ENCODE measurements at regions not wholly inside any gene's neighbourhood (a gene's known extent, or its start where the extent isn't known, plus 50 kb on each side); places are given as distances from the start of the nearest gene placed in this dataset.
"Not testable (repeated sequence)": the region's sequence is repeated elsewhere in the genome, so short reads cannot be mapped to it uniquely, and the experiment has no call there.

GRCh38 chr2:224113930-224114329 is 74.8 kb upstream of the SERPINE2 start:
- H3K4me3 Mint-ChIP-seq; H3K9me3 Mint-ChIP-seq; H3K36me3 Mint-ChIP-seq (ENCODE audit: low read depth); H3K4me1 Mint-ChIP-seq; POLR2A ChIA-PET; DNase-seq; H3K27ac Mint-ChIP-seq; CTCF ChIA-PET: not testable (repeated sequence)
- H3K27me3 Mint-ChIP-seq = peaks cover 25% of the 10 kb centered on the region

GRCh38 chr2:224111576-224111975 is 72.5 kb upstream of the SERPINE2 start:
- no peaks in the 10 kb centered on the region for H3K36me3 Mint-ChIP-seq (ENCODE audit: low read depth)
- CTCF ChIA-PET = no interaction called here
- DNase-seq = no peak
- no peak overlapping the region for H3K4me3 Mint-ChIP-seq
- H3K27me3 Mint-ChIP-seq = peaks cover 14% of the 10 kb centered on the region
- H3K27ac Mint-ChIP-seq = no peak overlapping the region
- peaks cover 2% of the 10 kb centered on the region for H3K9me3 Mint-ChIP-seq
- H3K4me1 Mint-ChIP-seq = no peaks in the 10 kb centered on the region
- POLR2A ChIA-PET = no interaction called here

- Mint-ChIP-seq H3K9me3 (peaks cover 2% of the 10 kb centered on the region), H3K4me3 (no peak overlapping the region), H3K27me3 (peaks cover 9% of the 10 kb centered on the region), H3K27ac (no peak overlapping the region), H3K4me1 (no peaks in the 10 kb centered on the region), H3K36me3 (ENCODE audit: low read depth) (no peaks in the 10 kb centered on the region)
- DNase-seq = no peak
- ChIA-PET POLR2A (no interaction called here), CTCF (no interaction called here)
Measured at GRCh38 chr2:224110811-224111210, 71.7 kb upstream of the SERPINE2 start.

- POLR2A ChIA-PET = no interaction called here
- Mint-ChIP-seq H3K27ac (no peak overlapping the region), H3K36me3 (ENCODE audit: low read depth) (no peaks in the 10 kb centered on the region), H3K9me3 (peaks cover 1% of the 10 kb centered on the region), H3K4me1 (no peaks in the 10 kb centered on the region), H3K27me3 (peaks cover 3% of the 10 kb centered on the region), H3K4me3 (no peak overlapping the region)
- CTCF ChIA-PET = no interaction called here
- no peak for DNase-seq
Measured at GRCh38 chr2:224109751-224110150, 70.7 kb upstream of the SERPINE2 start.

- ChIA-PET POLR2A (no interaction called here), CTCF (no interaction called here)
- H3K36me3 Mint-ChIP-seq (ENCODE audit: low read depth) = no peaks in the 10 kb centered on the region
- no peak overlapping the region for H3K27ac Mint-ChIP-seq
- H3K4me3 Mint-ChIP-seq = no peak overlapping the region
- H3K9me3 Mint-ChIP-seq = no peaks in the 10 kb centered on the region
- DNase-seq = no peak
- H3K27me3 Mint-ChIP-seq = peaks cover 3% of the 10 kb centered on the region
- H3K4me1 Mint-ChIP-seq = no peaks in the 10 kb centered on the region
Measured at GRCh38 chr2:224106794-224107193, 67.7 kb upstream of the SERPINE2 start.

- Mint-ChIP-seq H3K27ac (no peak overlapping the region), H3K27me3 (peaks cover 3% of the 10 kb centered on the region), H3K4me1 (no peaks in the 10 kb centered on the region), H3K9me3 (no peaks in the 10 kb centered on the region), H3K36me3 (ENCODE audit: low read depth) (no peaks in the 10 kb centered on the region), H3K4me3 (no peak overlapping the region)
- no peak for DNase-seq
- CTCF ChIA-PET = no interaction called here
- POLR2A ChIA-PET = no interaction called here
Measured at GRCh38 chr2:224104668-224105386, 65.7 kb upstream of the SERPINE2 start.

- CTCF ChIA-PET = no interaction called here
- peaks cover 3% of the 10 kb centered on the region for H3K27me3 Mint-ChIP-seq
- H3K36me3 Mint-ChIP-seq (ENCODE audit: low read depth) = no peaks in the 10 kb centered on the region
- no peaks in the 10 kb centered on the region for H3K4me1 Mint-ChIP-seq
- DNase-seq = no peak
- no peaks in the 10 kb centered on the region for H3K9me3 Mint-ChIP-seq
- no peak overlapping the region for H3K27ac Mint-ChIP-seq
- POLR2A ChIA-PET = no interaction called here
- H3K4me3 Mint-ChIP-seq = no peak overlapping the region
Measured at GRCh38 chr2:224103651-224104050, 64.6 kb upstream of the SERPINE2 start.

- no peak for DNase-seq
- no peaks in the 10 kb centered on the region for H3K4me1 Mint-ChIP-seq
- CTCF ChIA-PET = no interaction called here
- no peaks in the 10 kb centered on the region for H3K36me3 Mint-ChIP-seq (ENCODE audit: low read depth)
- H3K4me3 Mint-ChIP-seq = no peak overlapping the region
- no peaks in the 10 kb centered on the region for H3K9me3 Mint-ChIP-seq
- POLR2A ChIA-PET = no interaction called here
- peaks cover 3% of the 10 kb centered on the region for H3K27me3 Mint-ChIP-seq
- H3K27ac Mint-ChIP-seq = no peak overlapping the region
Measured at GRCh38 chr2:224102991-224103390, 63.9 kb upstream of the SERPINE2 start.

- H3K27me3 Mint-ChIP-seq = peaks cover 3% of the 10 kb centered on the region
- no peak overlapping the region for H3K4me3 Mint-ChIP-seq
- no peaks in the 10 kb centered on the region for H3K9me3 Mint-ChIP-seq
- H3K4me1 Mint-ChIP-seq = no peaks in the 10 kb centered on the region
- no peak for DNase-seq
- no peaks in the 10 kb centered on the region for H3K36me3 Mint-ChIP-seq (ENCODE audit: low read depth)
- no peak overlapping the region for H3K27ac Mint-ChIP-seq
- POLR2A ChIA-PET = no interaction called here
- CTCF ChIA-PET = no interaction called here
Measured at GRCh38 chr2:224101820-224102630, 62.9 kb upstream of the SERPINE2 start.

GRCh38 chr2:224099861-224100643 is 61.0 kb upstream of the SERPINE2 start:
- no peak for DNase-seq
- Mint-ChIP-seq H3K4me3 (no peak overlapping the region), H3K27ac (no peak overlapping the region), H3K9me3 (no peaks in the 10 kb centered on the region), H3K27me3 (peaks cover 6% of the 10 kb centered on the region), H3K4me1 (no peaks in the 10 kb centered on the region), H3K36me3 (ENCODE audit: low read depth) (no peaks in the 10 kb centered on the region)
- ChIA-PET POLR2A (no interaction called here), CTCF (no interaction called here)

GRCh38 chr2:224098481-224099230 is 59.6 kb upstream of the SERPINE2 start:
- H3K27ac Mint-ChIP-seq = no peak overlapping the region
- no peak overlapping the region for H3K4me3 Mint-ChIP-seq
- H3K9me3 Mint-ChIP-seq = no peaks in the 10 kb centered on the region
- ChIA-PET CTCF (no interaction called here), POLR2A (no interaction called here)
- no peak for DNase-seq
- H3K4me1 Mint-ChIP-seq = no peaks in the 10 kb centered on the region
- H3K27me3 Mint-ChIP-seq = peaks cover 12% of the 10 kb centered on the region
- H3K36me3 Mint-ChIP-seq (ENCODE audit: low read depth) = no peaks in the 10 kb centered on the region

GRCh38 chr2:224094413-224094812 is 55.3 kb upstream of the SERPINE2 start:
- no peak for DNase-seq
- Mint-ChIP-seq H3K4me3 (no peak overlapping the region), H3K9me3 (no peaks in the 10 kb centered on the region), H3K27me3 (peaks cover 10% of the 10 kb centered on the region), H3K36me3 (ENCODE audit: low read depth) (no peaks in the 10 kb centered on the region), H3K27ac (no peak overlapping the region), H3K4me1 (no peaks in the 10 kb centered on the region)
- POLR2A ChIA-PET = no interaction called here
- CTCF ChIA-PET = no interaction called here

- DNase-seq; CTCF ChIA-PET; H3K36me3 Mint-ChIP-seq (ENCODE audit: low read depth); H3K9me3 Mint-ChIP-seq; H3K27me3 Mint-ChIP-seq; H3K27ac Mint-ChIP-seq; H3K4me3 Mint-ChIP-seq; POLR2A ChIA-PET; H3K4me1 Mint-ChIP-seq: not testable (repeated sequence)
Measured at GRCh38 chr2:224091671-224092070, 52.6 kb upstream of the SERPINE2 start.

Measured in activated CD4-positive, alpha-beta memory T cell treated with anti-CD3 and anti-CD28 coated beads, Interleukin-2, amount 10 ng/mL, durations not matched to agents 7 days and 5 days (primary cell).